ENCODE measurements at regions not wholly inside any gene's neighbourhood (a gene's known extent, or its start where the extent isn't known, plus 50 kb on each side); places are given as distances from the start of the nearest gene placed in this dataset.

DNA sequence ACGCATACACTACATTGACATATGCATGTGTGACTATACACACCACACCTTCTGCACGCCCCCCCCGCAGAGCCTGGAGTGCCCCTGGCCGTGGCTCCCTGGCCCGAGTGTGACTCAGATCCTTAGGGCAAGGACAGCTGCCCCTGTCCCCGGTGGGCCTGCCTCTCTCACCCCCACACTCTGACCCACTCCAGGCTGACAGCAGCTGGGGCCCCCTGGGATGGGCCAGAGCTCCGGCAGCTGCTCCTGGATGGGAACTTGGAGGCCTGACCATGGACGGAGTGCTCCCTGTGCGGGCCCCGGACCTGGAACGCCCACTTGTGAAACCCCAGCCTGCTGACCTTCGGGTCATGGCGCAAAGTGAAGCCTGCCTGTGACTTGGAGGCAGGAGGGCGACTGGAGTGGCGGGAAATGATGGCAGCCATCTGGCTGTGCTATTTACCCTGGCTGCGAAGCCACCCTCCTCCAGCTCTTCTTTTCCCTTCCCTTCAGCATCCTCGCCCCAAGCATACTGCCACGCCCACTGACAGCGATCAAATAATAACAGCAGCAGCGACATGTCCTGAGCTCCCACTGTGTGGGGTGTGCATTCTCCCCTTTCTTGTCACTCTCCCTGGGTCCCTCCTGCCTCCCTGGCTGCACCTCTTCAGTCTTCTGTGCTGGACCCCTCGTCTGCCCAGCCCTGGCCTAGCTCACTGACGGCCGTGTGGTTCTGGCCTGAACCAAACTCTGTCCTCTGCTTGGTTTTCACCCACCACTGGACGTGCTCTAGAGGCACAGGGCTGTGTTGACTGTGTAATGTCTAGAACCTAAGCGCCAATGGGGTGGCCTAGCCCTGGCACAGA, 90.7 kb upstream of the MEF2A start:
- no peak overlapping the region for H3K4me3 ChIP-seq (replicated peaks; ENCODE audit: low read depth, low read length)
- no peak for DNase-seq (ENCODE audit: low read depth)
- TF ChIP-seq, protein P1, sequence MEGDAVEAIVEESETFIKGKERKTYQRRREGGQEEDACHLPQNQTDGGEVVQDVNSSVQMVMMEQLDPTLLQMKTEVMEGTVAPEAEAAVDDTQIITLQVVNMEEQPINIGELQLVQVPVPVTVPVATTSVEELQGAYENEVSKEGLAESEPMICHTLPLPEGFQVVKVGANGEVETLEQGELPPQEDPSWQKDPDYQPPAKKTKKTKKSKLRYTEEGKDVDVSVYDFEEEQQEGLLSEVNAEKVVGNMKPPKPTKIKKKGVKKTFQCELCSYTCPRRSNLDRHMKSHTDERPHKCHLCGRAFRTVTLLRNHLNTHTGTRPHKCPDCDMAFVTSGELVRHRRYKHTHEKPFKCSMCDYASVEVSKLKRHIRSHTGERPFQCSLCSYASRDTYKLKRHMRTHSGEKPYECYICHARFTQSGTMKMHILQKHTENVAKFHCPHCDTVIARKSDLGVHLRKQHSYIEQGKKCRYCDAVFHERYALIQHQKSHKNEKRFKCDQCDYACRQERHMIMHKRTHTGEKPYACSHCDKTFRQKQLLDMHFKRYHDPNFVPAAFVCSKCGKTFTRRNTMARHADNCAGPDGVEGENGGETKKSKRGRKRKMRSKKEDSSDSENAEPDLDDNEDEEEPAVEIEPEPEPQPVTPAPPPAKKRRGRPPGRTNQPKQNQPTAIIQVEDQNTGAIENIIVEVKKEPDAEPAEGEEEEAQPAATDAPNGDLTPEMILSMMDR (IDR thresholded peaks at IDR 0.05; ENCODE audit: low read length, missing control alignments), result no peak

DNA sequence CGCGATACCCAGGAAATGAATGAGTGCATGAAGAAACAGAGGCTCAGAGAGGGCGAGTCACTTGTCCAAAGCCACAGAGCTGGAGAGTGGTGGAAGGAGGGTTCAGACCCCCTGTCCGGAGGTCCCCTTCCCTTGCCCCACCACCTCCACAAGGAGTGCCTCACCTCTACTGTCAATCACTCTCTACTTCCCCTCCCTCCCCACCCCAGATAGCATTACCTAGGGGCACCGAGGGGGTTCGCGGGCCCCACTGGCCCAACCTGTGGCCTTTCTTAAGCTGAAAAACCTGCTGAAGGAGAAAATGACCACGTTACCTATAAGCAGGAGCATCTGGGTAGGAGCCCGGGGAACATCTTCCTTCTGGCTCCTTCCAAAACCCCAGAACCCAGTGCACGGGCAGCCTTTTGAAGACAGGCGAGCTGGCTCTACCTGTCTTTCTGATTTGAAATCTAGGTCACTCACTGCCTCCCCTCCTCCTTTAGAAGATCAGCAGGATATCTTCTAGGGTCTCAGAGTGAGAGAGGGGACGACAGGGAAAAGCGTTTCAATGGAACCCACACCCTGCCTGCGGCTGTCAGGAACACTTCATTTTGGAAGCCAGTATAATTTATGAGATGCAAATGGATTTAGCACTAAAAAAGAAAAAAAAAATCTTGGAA, 89.9 kb upstream of the MEF2A start:
- TF ChIP-seq, protein P1 (IDR thresholded peaks at IDR 0.05; ENCODE audit: low read length, missing control alignments), result no peak
- no peak for DNase-seq (ENCODE audit: low read depth)
- no peak overlapping the region for H3K4me3 ChIP-seq (replicated peaks; ENCODE audit: low read depth, low read length)

DNA sequence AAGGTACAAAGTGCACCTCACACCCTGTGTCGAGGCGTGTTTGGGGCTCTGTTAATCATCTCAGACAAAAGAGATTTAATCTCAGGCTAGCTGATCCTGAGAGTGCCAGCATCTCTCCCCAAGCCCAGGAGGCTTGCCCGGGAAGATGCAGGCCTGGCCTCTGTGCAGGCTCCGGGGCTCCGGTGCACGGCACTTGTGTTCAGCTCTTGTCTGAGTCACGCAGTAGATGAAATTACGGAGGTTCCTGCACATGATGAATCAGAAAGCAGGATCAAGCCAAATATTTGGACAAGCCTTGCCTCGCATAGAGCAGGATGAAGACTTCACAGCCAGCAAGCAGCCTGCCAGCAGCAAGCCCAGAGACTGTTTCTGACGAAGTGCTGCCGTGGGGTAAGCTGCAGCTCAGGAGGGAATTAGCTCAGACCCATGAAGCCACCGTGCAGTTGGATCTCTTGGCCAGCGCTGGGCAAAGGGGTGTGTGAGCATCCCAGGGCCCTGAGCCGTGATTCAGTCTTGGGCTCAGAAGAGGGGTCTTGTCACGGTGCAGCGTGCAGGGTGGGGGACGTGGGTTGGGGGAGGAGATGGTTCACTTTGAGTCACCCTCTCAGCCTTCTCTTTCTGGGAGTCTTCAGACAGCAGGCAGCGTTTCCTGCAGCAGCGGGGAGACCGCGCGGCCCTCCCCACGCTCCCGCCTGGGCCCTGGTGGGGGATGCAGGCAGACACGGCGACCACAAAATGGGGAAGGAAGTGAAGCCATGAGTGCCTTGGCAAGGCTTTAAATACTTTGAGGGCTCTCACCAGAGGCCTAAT, 89.2 kb upstream of the MEF2A start:
- TF ChIP-seq, protein P1 (IDR thresholded peaks at IDR 0.05; ENCODE audit: low read length, missing control alignments), result no peak
- H3K4me3 ChIP-seq (replicated peaks; ENCODE audit: low read depth, low read length), result peak overlapping the region; percentile 9
- peak; percentile 98 for DNase-seq (ENCODE audit: low read depth)

DNA sequence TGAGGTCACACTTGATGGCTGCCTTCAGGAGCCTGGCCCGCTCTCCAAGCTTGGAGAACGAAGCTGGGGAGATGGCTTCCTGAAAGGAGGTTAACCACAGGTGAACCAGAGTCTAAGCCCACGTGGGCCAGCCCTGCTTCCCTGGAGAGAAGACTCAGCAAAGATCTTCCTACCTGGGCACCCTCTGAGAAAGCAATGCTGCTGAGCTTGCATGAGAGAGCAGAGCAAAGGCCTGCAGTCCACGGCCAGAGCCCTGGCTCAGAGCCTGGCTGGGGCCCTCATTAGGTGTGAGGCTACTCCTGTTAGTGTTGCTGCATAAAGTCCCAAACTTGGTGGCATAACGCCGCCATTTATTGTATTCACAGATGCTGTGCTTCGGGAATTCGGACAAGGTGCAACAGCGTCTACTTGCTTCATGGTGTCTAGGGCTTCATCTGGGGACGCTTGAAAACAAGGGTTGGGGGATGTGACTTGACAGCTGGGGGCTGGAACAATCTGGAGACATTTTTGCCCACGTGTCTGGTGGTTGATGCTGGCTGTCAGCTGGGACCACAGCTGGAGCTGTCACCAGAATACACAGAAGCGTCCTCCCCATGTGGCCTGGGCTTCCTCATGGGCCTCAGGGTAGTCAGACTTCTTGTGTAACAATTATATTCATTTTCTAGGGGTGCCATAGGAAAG, 87.9 kb upstream of the MEF2A start:
- no peak for DNase-seq (ENCODE audit: low read depth)
- H3K4me3 ChIP-seq (replicated peaks; ENCODE audit: low read depth, low read length), result no peak overlapping the region
- TF ChIP-seq, protein P1 (IDR thresholded peaks at IDR 0.05; ENCODE audit: low read length, missing control alignments), result no peak

DNA sequence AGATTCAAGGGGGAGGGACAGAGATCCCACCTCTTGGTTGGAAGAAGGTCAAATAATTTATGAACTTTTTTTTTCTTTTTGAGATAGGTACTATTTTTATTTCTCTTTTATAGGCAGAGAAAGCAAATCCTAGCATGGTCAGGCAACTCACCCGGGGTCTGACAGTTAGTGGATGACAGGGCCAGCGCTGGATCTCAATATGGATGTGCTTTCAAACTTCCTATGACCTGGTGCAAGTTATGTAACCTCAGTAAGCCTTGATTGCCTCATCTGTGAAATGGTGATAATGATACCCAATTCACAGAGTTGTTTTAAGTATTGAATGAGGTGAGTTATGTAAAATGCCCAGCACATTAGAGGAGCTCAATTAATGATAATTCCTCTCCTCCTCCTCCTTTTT, 86.8 kb upstream of the MEF2A start:
- no peak overlapping the region for H3K4me3 ChIP-seq (replicated peaks; ENCODE audit: low read depth, low read length)
- TF ChIP-seq, protein P1 (IDR thresholded peaks at IDR 0.05; ENCODE audit: low read length, missing control alignments), result no peak
- no peak for DNase-seq (ENCODE audit: low read depth)

DNA sequence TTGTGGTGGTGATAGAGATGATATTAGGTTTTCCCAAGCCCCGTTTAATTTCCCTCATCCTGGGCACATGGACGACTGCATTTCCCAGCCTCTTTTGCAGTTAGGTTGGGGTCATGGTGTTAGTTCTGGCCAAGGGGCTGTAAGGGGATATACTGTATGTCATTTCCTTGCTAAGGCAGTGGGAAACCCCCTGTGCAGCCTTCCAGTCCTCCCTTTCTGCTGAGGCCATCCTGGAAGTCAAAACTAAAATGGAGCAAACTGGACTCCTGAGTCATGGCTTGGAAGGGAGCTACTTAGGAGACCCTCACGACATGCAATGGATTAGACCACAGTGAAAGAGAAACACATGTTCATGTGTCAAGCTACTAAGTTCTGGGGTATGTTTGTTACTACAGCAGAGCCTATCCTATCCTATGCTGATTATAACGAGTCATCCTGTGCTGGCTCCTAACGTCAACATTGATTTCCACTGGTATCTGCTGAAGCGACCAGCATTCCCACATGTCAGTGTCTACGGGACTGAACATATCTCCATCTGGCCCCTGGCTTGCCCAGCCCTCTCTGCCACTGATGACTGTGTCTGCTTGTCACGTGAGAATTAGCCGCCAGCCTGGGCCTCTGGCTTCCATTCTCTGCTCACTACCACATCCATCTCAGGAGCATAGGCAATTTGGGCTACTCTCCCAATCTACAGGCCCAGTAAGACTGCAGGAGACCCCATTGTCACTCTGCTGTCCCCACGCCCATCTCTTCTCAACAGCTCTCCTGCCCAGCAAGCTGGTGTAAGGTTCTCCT, 85.6 kb upstream of the MEF2A start:
- H3K4me3 ChIP-seq (replicated peaks; ENCODE audit: low read depth, low read length), result no peak overlapping the region
- TF ChIP-seq, protein P1 (IDR thresholded peaks at IDR 0.05; ENCODE audit: low read length, missing control alignments), result no peak
- DNase-seq (ENCODE audit: low read depth), result no peak

Data from fibroblast of pulmonary artery (primary cell).